K562 (cell line): ENCODE measurements at regions not wholly inside any gene's neighbourhood (a gene's known extent, or its start where the extent isn't known, plus 50 kb on each side); places are given as distances from the start of the nearest gene placed in this dataset.

ENCODE experiments used
- ADNP ChIP-seq: fragments of 200-800 bp; sonication (Bioruptor generic); IDR thresholded peaks from 2 replicates; pipeline ENCODE4 v1.6.1; 2016; ENCODE audit warnings: missing genetic modification characterization, missing compliant biosample characterization
- CCNT2 ChIP-seq: IDR thresholded peaks from 2 replicates; pipeline ENCODE4 v1.6.1; 2011; ENCODE audit warnings: borderline replicate concordance, low read depth, mild to moderate bottlenecking, moderate library complexity, mixed read lengths, low read length; ENCODE audit not compliant: insufficient read length; ENCODE audit errors: extremely low read depth
- CREM ChIP-seq: IDR thresholded peaks from 2 replicates; pipeline ENCODE4 v1.6.1; 2014; ENCODE audit warnings: antibody characterized with exemption, low read depth
- DDX20 ChIP-seq: fragments of 450-650 bp; IDR thresholded peaks from 2 replicates; pipeline ENCODE4 v1.6.1; 2016; ENCODE audit warnings: missing genetic modification characterization, low read depth, mild to moderate bottlenecking, missing compliant biosample characterization, moderate library complexity
- ERF ChIP-seq: fragments of 450-650 bp; formaldehyde crosslinking; IDR thresholded peaks from 2 replicates; pipeline ENCODE4 v1.4.0; 2020; ENCODE audit warnings: mild to moderate bottlenecking, mixed read lengths
- MAZ ChIP-seq, 2 experiments: fragments of 450-650 bp in 1 of 2; sonication (generic) in 1 of 2; formaldehyde crosslinking; IDR thresholded peaks in 1 of 2; conservative IDR thresholded peaks in 1 of 2; 2 replicates each; pipeline versions ENCODE4 v1.4.0 to v1.5.0; 2020; ENCODE audit warnings: mild to moderate bottlenecking in 1 of 2, missing genetic modification reagents in 1 of 2
- NELFE ChIP-seq: IDR thresholded peaks from 2 replicates; pipeline ENCODE4 v1.6.1; 2011; ENCODE audit warnings: mild to moderate bottlenecking; ENCODE audit not compliant: insufficient read depth, insufficient read length
- POLR2A ChIP-seq: fragments of 450-650 bp; conservative IDR thresholded peaks from 2 replicates; pipeline ENCODE4 v1.6.1; 2016
- RNF2 ChIP-seq: sonication (generic); IDR thresholded peaks from 2 replicates; pipeline ENCODE4 v1.6.1; 2016
- SETDB1 ChIP-seq: IDR thresholded peaks from one replicate; pipeline ENCODE4 v1.6.1; 2012; ENCODE audit warnings: low read length, control low read depth, inconsistent platforms
- SOX6 ChIP-seq: fragments of 450-650 bp; IDR thresholded peaks from 2 replicates; pipeline ENCODE4 v1.6.1; 2014; ENCODE audit warnings: mild to moderate bottlenecking
- TAF9B ChIP-seq: fragments of 450-650 bp; IDR thresholded peaks from 2 replicates; pipeline ENCODE4 v1.6.1; 2018; ENCODE audit warnings: mild to moderate bottlenecking; ENCODE audit not compliant: partially characterized antibody
- TAL1 ChIP-seq: fragments of 450-650 bp; IDR thresholded peaks from 2 replicates; pipeline ENCODE4 v1.6.1; 2016; ENCODE audit warnings: mild to moderate bottlenecking
- TRIM24 ChIP-seq, 2 experiments: fragments of 450-650 bp; IDR thresholded peaks; 2 replicates each; pipeline ENCODE4 v1.6.1; 2016
- XRCC5 ChIP-seq: fragments of 200-400 bp; formaldehyde crosslinking; IDR thresholded peaks from 2 replicates; pipeline ENCODE4 v1.6.1; 2017; ENCODE audit warnings: low read depth, mild to moderate bottlenecking, low read length
- ZEB2 ChIP-seq: fragments of 450-650 bp; IDR thresholded peaks from 2 replicates; pipeline ENCODE4 v1.6.1; 2016
- ZNF23 ChIP-seq: fragments of 250-450 bp; sonication (Bioruptor Pico); IDR thresholded peaks from 2 replicates; pipeline ENCODE4 v1.4.0; 2020; ENCODE audit warnings: mild to moderate bottlenecking
- ZNF324 ChIP-seq: fragments of 250-450 bp; sonication (Bioruptor Pico); IDR thresholded peaks from 2 replicates; pipeline ENCODE4 v1.4.0; 2020; ENCODE audit warnings: mild to moderate bottlenecking
- TF ChIP-seq, protein P1 (sequence below): fragments of 450-650 bp; formaldehyde crosslinking; IDR thresholded peaks from 2 replicates; pipeline ENCODE4 v1.4.0; 2022; ENCODE audit warnings: mild to moderate bottlenecking, moderate library complexity
- TF ChIP-seq, protein P2 (sequence below): fragments of 250-450 bp; sonication (Bioruptor Pico); IDR thresholded peaks from 2 replicates; pipeline ENCODE4 v1.8.0; 2022; ENCODE audit warnings: inconsistent platforms, mild to moderate bottlenecking, moderate library complexity, borderline replicate concordance
- TF ChIP-seq, protein P3 (sequence below): fragments of 450-650 bp; conservative IDR thresholded peaks from 2 replicates; pipeline ENCODE4 v1.6.1; 2016; ENCODE audit warnings: missing genetic modification characterization, low read depth, mild to moderate bottlenecking, control low read depth, missing compliant biosample characterization
- TF ChIP-seq, protein P4 (sequence below), 2 experiments: IDR thresholded peaks; 2 replicates each; pipeline ENCODE4 v1.6.1; 2011; ENCODE audit warnings: borderline replicate concordance in 1 of 2, control low read depth in 1 of 2, low read depth in 1 of 2, low read length in 1 of 2, mild to moderate bottlenecking in 1 of 2, mixed read lengths in 1 of 2, moderate library complexity in 1 of 2; ENCODE audit not compliant: insufficient read depth in 1 of 2, insufficient read length in 1 of 2, poor library complexity in 1 of 2, severe bottlenecking in 1 of 2; ENCODE audit errors: extremely low read depth in 1 of 2
- TF ChIP-seq, protein P5 (sequence below), 2 experiments: fragments of 450-650 bp in 1 of 2; sonication (generic) in 1 of 2; formaldehyde crosslinking; conservative IDR thresholded peaks; 2 replicates each; pipeline versions ENCODE4 v1.4.0 to v1.8.1; 2020 to 2022; ENCODE audit warnings: mild to moderate bottlenecking in 1 of 2, missing genetic modification reagents in 1 of 2

DNA sequence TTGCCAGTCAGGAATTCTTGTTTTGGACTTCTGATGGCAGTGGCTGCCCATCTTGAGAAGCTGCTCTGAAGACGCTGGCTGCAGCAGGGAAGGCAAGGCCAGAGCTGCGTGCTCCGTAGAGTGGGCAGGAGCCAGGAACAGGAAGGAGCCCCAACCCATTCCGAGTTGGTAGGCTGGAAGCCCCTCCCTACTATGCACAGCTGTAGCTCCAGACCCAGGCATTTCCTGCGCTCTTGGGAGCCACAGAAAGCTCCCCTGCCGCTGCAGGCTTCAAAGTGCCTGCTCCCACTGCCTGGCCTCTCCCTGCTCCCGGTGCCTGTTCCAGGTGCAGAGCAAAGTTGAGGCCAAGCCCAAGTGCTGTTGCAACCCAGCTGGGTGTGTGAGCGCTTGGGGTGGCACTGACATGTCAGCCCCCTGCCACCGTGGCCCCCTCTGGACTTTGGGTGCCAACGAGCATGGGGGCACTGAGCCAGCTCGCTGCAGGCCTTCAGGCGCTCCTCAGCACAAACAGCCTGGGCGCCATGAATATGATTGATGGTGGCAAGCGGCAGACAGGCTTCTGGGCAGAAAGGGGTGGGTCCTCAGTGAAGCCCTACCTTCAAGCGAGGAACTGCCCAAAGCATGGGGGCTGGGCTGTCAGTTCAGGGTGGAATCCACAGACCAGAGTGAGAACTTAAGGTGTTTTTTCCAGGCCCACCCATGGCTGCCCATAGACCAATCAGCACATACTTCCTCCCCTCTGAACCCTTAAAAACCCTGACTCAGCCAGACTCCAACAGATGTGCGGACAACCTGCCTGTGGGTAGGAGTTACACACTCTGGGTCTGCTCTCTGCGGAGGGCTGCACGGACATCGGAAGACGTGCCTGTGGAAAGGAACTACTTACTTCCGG lies 677.2 kb upstream of the INTU start (continued):
- TF ChIP-seq RNF2 (peak; percentile 78; the same call in 1 of the 2 replicates), TAF9B (peak; percentile 95), XRCC5 (0 out of 2 replicates have a peak, but pooled peaks have one; percentile 36), ZEB2 (peak; percentile 47; the same call in 1 of the 2 replicates), TRIM24 (IDR thresholded peaks at IDR 0.05) (peak in 1 of 2 experiments; percentile 44; a peak in 1 of 4 replicates), SETDB1 (no peak), NELFE (peak; percentile 85), POLR2A (peak; percentile 100), ADNP (tag) (no peak), SOX6 (0 out of 2 replicates have a peak, but pooled peaks have one; percentile 28), CCNT2 (peak; percentile 2), MAZ (CRISPR knock-in tag; conservative IDR thresholded peaks at IDR 0.05 in 1 of 2, IDR thresholded peaks at IDR 0.05 in 1 of 2) (0 out of 4 replicates have a peak, but pooled peaks of 1 of the 2 experiments have one; percentile 0), ZNF324 (CRISPR knock-in tag) (no peak), CREM (peak; percentile 46; the same call in 1 of the 2 replicates), ZNF23 (CRISPR knock-in tag) (no peak), ERF (CRISPR knock-in tag) (peak; percentile 69; the same call in 1 of the 2 replicates), TAL1 (no peak), DDX20 (tag) (no peak)
- TF ChIP-seq, protein P1, sequence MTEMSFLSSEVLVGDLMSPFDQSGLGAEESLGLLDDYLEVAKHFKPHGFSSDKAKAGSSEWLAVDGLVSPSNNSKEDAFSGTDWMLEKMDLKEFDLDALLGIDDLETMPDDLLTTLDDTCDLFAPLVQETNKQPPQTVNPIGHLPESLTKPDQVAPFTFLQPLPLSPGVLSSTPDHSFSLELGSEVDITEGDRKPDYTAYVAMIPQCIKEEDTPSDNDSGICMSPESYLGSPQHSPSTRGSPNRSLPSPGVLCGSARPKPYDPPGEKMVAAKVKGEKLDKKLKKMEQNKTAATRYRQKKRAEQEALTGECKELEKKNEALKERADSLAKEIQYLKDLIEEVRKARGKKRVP: no peak
- TF ChIP-seq, protein P2, sequence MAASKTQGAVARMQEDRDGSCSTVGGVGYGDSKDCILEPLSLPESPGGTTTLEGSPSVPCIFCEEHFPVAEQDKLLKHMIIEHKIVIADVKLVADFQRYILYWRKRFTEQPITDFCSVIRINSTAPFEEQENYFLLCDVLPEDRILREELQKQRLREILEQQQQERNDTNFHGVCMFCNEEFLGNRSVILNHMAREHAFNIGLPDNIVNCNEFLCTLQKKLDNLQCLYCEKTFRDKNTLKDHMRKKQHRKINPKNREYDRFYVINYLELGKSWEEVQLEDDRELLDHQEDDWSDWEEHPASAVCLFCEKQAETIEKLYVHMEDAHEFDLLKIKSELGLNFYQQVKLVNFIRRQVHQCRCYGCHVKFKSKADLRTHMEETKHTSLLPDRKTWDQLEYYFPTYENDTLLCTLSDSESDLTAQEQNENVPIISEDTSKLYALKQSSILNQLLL (CRISPR knock-in tag): no peak
- TF ChIP-seq, protein P3, sequence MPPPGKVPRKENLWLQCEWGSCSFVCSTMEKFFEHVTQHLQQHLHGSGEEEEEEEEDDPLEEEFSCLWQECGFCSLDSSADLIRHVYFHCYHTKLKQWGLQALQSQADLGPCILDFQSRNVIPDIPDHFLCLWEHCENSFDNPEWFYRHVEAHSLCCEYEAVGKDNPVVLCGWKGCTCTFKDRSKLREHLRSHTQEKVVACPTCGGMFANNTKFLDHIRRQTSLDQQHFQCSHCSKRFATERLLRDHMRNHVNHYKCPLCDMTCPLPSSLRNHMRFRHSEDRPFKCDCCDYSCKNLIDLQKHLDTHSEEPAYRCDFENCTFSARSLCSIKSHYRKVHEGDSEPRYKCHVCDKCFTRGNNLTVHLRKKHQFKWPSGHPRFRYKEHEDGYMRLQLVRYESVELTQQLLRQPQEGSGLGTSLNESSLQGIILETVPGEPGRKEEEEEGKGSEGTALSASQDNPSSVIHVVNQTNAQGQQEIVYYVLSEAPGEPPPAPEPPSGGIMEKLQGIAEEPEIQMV (tag): peak; percentile 93
- TF ChIP-seq, protein P4, sequence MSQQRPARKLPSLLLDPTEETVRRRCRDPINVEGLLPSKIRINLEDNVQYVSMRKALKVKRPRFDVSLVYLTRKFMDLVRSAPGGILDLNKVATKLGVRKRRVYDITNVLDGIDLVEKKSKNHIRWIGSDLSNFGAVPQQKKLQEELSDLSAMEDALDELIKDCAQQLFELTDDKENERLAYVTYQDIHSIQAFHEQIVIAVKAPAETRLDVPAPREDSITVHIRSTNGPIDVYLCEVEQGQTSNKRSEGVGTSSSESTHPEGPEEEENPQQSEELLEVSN (IDR thresholded peaks at IDR 0.05; ENCODE audit: borderline replicate concordance in 1 of 2, extremely low read depth in 1 of 2, insufficient read depth in 1 of 2, insufficient read length in 1 of 2, low read depth in 1 of 2, low read length in 1 of 2, poor library complexity in 1 of 2, severe bottlenecking in 1 of 2): peak in 1 of 2 experiments; percentile 22
- TF ChIP-seq, protein P5, sequence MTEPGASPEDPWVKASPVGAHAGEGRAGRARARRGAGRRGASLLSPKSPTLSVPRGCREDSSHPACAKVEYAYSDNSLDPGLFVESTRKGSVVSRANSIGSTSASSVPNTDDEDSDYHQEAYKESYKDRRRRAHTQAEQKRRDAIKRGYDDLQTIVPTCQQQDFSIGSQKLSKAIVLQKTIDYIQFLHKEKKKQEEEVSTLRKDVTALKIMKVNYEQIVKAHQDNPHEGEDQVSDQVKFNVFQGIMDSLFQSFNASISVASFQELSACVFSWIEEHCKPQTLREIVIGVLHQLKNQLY (CRISPR knock-in tag; conservative IDR thresholded peaks at IDR 0.05): no peak
